HG02885 (cell line): ENCODE measurements at regions not wholly inside any gene's neighbourhood (a gene's known extent, or its start where the extent isn't known, plus 50 kb on each side); places are given as distances from the start of the nearest gene placed in this dataset.
"Not testable (repeated sequence)": the region's sequence is repeated elsewhere in the genome, so short reads cannot be mapped to it uniquely, and the experiment has no call there.

Experiments
- ATAC-seq: cut with Tn5 transposase; IDR thresholded peaks from one replicate; pipeline ENCODE4 v1.9.1; 2021; ENCODE audit warnings: mild to moderate bottlenecking; ENCODE audit not compliant: unreplicated experiment, poor library complexity

- ATAC-seq = no peak
Observed at GRCh38 chr18:54662986-54663385, 71.9 kb downstream of the DYNAP start.

- not testable (repeated sequence) for ATAC-seq
Observed at GRCh38 chr18:54669701-54670100, 78.7 kb downstream of the DYNAP start.

- no peak for ATAC-seq
Observed at GRCh38 chr18:54671291-54671881, 80.3 kb downstream of the DYNAP start.

- no peak for ATAC-seq
Observed at GRCh38 chr18:54672109-54672508, 81.1 kb downstream of the DYNAP start.

GRCh38 chr18:54672846-54673475 is 81.9 kb downstream of the DYNAP start:
- ATAC-seq = no peak

GRCh38 chr18:54673936-54674335 is 82.9 kb downstream of the DYNAP start:
- ATAC-seq = no peak

- no peak for ATAC-seq
Observed at GRCh38 chr18:54675076-54675475, 84.0 kb downstream of the DYNAP start.

GRCh38 chr18:54679318-54680149 is 88.5 kb downstream of the DYNAP start:
- ATAC-seq = peak; percentile 79

GRCh38 chr18:54684784-54685183 is 93.7 kb downstream of the DYNAP start:
- ATAC-seq = no peak

GRCh38 chr18:54689319-54689718 is 98.3 kb downstream of the DYNAP start:
- no peak for ATAC-seq

GRCh38 chr18:54690198-54690597 is 99.2 kb downstream of the DYNAP start:
- no peak for ATAC-seq

- no peak for ATAC-seq
Observed at GRCh38 chr18:54692463-54692862, 101.4 kb downstream of the DYNAP start.

- no peak for ATAC-seq
Observed at GRCh38 chr18:54696616-54697293, 105.7 kb downstream of the DYNAP start.

- no peak for ATAC-seq
Observed at GRCh38 chr18:54700580-54700979, 109.5 kb downstream of the DYNAP start.

- no peak for ATAC-seq
Observed at GRCh38 chr18:54702686-54703085, 111.6 kb downstream of the DYNAP start.

GRCh38 chr18:54710074-54710899 is 118.0 kb upstream of the RAB27B start:
- ATAC-seq = no peak

GRCh38 chr18:54710900-54711281 is 117.4 kb upstream of the RAB27B start:
- ATAC-seq = no peak

- ATAC-seq = no peak
Observed at GRCh38 chr18:54712306-54712705, 116.0 kb upstream of the RAB27B start.

- no peak for ATAC-seq
Observed at GRCh38 chr18:54712758-54713157, 115.5 kb upstream of the RAB27B start.

- no peak for ATAC-seq
Observed at GRCh38 chr18:54713386-54713785, 114.9 kb upstream of the RAB27B start.
